WTC11 (cell line): ENCODE measurements at regions not wholly inside any gene's neighbourhood (a gene's known extent, or its start where the extent isn't known, plus 50 kb on each side); places are given as distances from the start of the nearest gene placed in this dataset.

ENCODE experiments used
- ATAC-seq: fragments of 200-7000 bp; cut with Tn5 transposase; 2 replicates; pipeline ENCODE4 v1.10.0; 2021; ENCODE audit warnings: mild to moderate bottlenecking, moderate library complexity
- CTCF ChIA-PET: fragments of 300-600 bp; sonication (Branson Sonifier 250); formaldehyde crosslinking; loops from one replicate; lab custom pipeline; 2021; ENCODE audit warnings: antibody characterized with exemption; lab: Charles Lee
- POLR2A ChIA-PET: fragments of 350-600 bp; sonication (Branson Sonifier 250); formaldehyde crosslinking; loops from one replicate; lab custom pipeline; 2021; ENCODE audit warnings: antibody characterized with exemption; lab: Charles Lee
- DNase-seq: peaks from one replicate; pipeline ENCODE4 v3.0.0; 2021; ENCODE audit warnings: low spot score
- H3K27ac Mint-ChIP-seq: 2 replicates; pipeline ENCODE4 v1.8.0; 2021; ENCODE audit warnings: mixed read lengths
- H3K27me3 Mint-ChIP-seq: 2 replicates; pipeline ENCODE4 v1.8.0; 2021; ENCODE audit warnings: low read depth, mild to moderate bottlenecking, moderate library complexity, mixed read lengths
- H3K36me3 Mint-ChIP-seq: 2 replicates; pipeline ENCODE4 v1.8.0; 2021; ENCODE audit warnings: mixed read lengths
- H3K4me1 Mint-ChIP-seq: 2 replicates; pipeline ENCODE4 v1.8.0; 2022; ENCODE audit warnings: mixed read lengths
- H3K4me3 Mint-ChIP-seq: 2 replicates; pipeline ENCODE4 v1.8.0; 2021; ENCODE audit warnings: mild to moderate bottlenecking, moderate library complexity, mixed read lengths
- H3K9me3 Mint-ChIP-seq: 2 replicates; pipeline ENCODE4 v1.8.0; 2021; ENCODE audit warnings: mixed read lengths
- ATF2 ChIP-seq: sonication (generic); formaldehyde crosslinking; IDR thresholded peaks from 2 replicates; pipeline ENCODE4 v1.8.1; 2022; ENCODE audit warnings: low read depth, missing genetic modification reagents, borderline replicate concordance
- EMX1 ChIP-seq: fragments of 250-450 bp; sonication (Bioruptor Pico); IDR thresholded peaks from 2 replicates; pipeline ENCODE4 v1.8.0; 2021; ENCODE audit warnings: mild to moderate bottlenecking
- ESRRA ChIP-seq: sonication (generic); formaldehyde crosslinking; IDR thresholded peaks from 2 replicates; pipeline ENCODE4 v1.8.1; 2022; ENCODE audit warnings: mild to moderate bottlenecking, missing genetic modification reagents, borderline replicate concordance
- FOXJ3 ChIP-seq: sonication (generic); formaldehyde crosslinking; IDR thresholded peaks from 2 replicates; pipeline ENCODE4 v1.9.0; 2021; ENCODE audit warnings: missing genetic modification reagents, mild to moderate bottlenecking, borderline replicate concordance
- JAZF1 ChIP-seq: fragments of 250-450 bp; sonication (Bioruptor Pico); IDR thresholded peaks from 2 replicates; pipeline ENCODE4 v1.9.0; 2021; ENCODE audit warnings: moderate library complexity, mild to moderate bottlenecking, inconsistent platforms
- KAT7 ChIP-seq: sonication (generic); formaldehyde crosslinking; IDR thresholded peaks from 2 replicates; pipeline ENCODE4 v1.8.1; 2023; ENCODE audit warnings: missing genetic modification reagents, mild to moderate bottlenecking, borderline replicate concordance
- MAX ChIP-seq: sonication (generic); formaldehyde crosslinking; IDR thresholded peaks from 2 replicates; pipeline ENCODE4 v1.8.0; 2022; ENCODE audit warnings: mild to moderate bottlenecking, missing genetic modification reagents
- MYBL2 ChIP-seq: sonication (generic); formaldehyde crosslinking; IDR thresholded peaks from 2 replicates; pipeline ENCODE4 v1.8.1; 2023; ENCODE audit warnings: mild to moderate bottlenecking, moderate library complexity, missing genetic modification reagents
- NFATC4 ChIP-seq: fragments of 250-450 bp; sonication (Bioruptor Pico); IDR thresholded peaks from 2 replicates; pipeline ENCODE4 v1.9.0; 2021; ENCODE audit warnings: mild to moderate bottlenecking
- OVOL2 ChIP-seq: fragments of 250-450 bp; sonication (Bioruptor Pico); IDR thresholded peaks from 2 replicates; pipeline ENCODE4 v1.9.0; 2021; ENCODE audit warnings: mild to moderate bottlenecking, borderline replicate concordance
- PREB ChIP-seq: sonication (generic); formaldehyde crosslinking; IDR thresholded peaks from 2 replicates; pipeline ENCODE4 v1.8.1; 2022; ENCODE audit warnings: mild to moderate bottlenecking, missing genetic modification reagents, moderate library complexity, borderline replicate concordance
- SP1 ChIP-seq: sonication (generic); formaldehyde crosslinking; conservative IDR thresholded peaks from 2 replicates; pipeline ENCODE4 v1.8.1; 2022; ENCODE audit warnings: missing genetic modification reagents
- TP53 ChIP-seq: sonication (generic); formaldehyde crosslinking; IDR thresholded peaks from 2 replicates; pipeline ENCODE4 v1.8.1; 2023; ENCODE audit warnings: mild to moderate bottlenecking, missing genetic modification reagents
- USF2 ChIP-seq: sonication (generic); formaldehyde crosslinking; IDR thresholded peaks from 2 replicates; pipeline ENCODE4 v1.8.1; 2023; ENCODE audit warnings: mild to moderate bottlenecking, missing genetic modification reagents, moderate library complexity
- ZBTB43 ChIP-seq: sonication (generic); formaldehyde crosslinking; IDR thresholded peaks from 2 replicates; pipeline ENCODE4 v1.8.1; 2023; ENCODE audit warnings: mild to moderate bottlenecking, missing genetic modification reagents
- ZNF121 ChIP-seq: sonication (generic); formaldehyde crosslinking; IDR thresholded peaks from 2 replicates; pipeline ENCODE4 v1.8.0; 2023; ENCODE audit warnings: missing genetic modification reagents
- ZNF219 ChIP-seq: sonication (generic); formaldehyde crosslinking; IDR thresholded peaks from 2 replicates; pipeline ENCODE4 v1.8.0; 2023; ENCODE audit warnings: missing genetic modification reagents, mild to moderate bottlenecking, borderline replicate concordance
- ZNF317 ChIP-seq: sonication (generic); formaldehyde crosslinking; IDR thresholded peaks from 2 replicates; pipeline ENCODE4 v1.8.1; 2023; ENCODE audit warnings: low read depth, mild to moderate bottlenecking, moderate library complexity, missing genetic modification reagents, borderline replicate concordance
- ZNF423 ChIP-seq: fragments of 250-450 bp; sonication (Bioruptor Pico); IDR thresholded peaks from 2 replicates; pipeline ENCODE4 v2.1.2; 2022; ENCODE audit warnings: mild to moderate bottlenecking, moderate library complexity

- no peak for TF ChIP-seq OVOL2 (CRISPR knock-in tag)
- no peak for TF ChIP-seq PREB (CRISPR knock-in tag)
- TF ChIP-seq FOXJ3 (CRISPR knock-in tag), result no peak
- TF ChIP-seq USF2 (CRISPR knock-in tag), result no peak
- TF ChIP-seq ZNF317 (CRISPR knock-in tag), result no peak
Measured at GRCh38 chr3:24673596-24673995, 178.9 kb upstream of the THRB start (continued).

- no peaks in the 10 kb centered on the region for H3K9me3 Mint-ChIP-seq
- H3K27ac Mint-ChIP-seq, result no peak overlapping the region
- peak; percentile 92 for ATAC-seq
- H3K4me3 Mint-ChIP-seq, result no peak overlapping the region
- POLR2A ChIA-PET, result no interaction called here
- TF ChIP-seq SP1 (CRISPR knock-in tag), result no peak
- no peak for TF ChIP-seq ZNF423 (CRISPR knock-in tag)
- TF ChIP-seq ESRRA (CRISPR knock-in tag), result no peak
- no peak for TF ChIP-seq JAZF1 (CRISPR knock-in tag)
- TF ChIP-seq MAX, result no peak
- TF ChIP-seq ATF2 (CRISPR knock-in tag), result no peak
- TF ChIP-seq ZBTB43 (CRISPR knock-in tag), result no peak
- TF ChIP-seq NFATC4 (CRISPR knock-in tag), result no peak
- TF ChIP-seq TP53 (CRISPR knock-in tag), result no peak
- no peak for TF ChIP-seq ZNF219
- H3K4me1 Mint-ChIP-seq, result 0 out of 2 replicates have a peak, but pooled peaks cover 4% of the 10 kb centered on the region
- CTCF ChIA-PET, result interaction anchor here (0.5 to 1.2 kb wide), 3 partner anchors 10 to 409 kb away, joined by 3 to 4 read pairs (median 3); no protein-coding TSS in a partner anchor
- DNase-seq, result no peak
- no peaks in the 10 kb centered on the region for H3K36me3 Mint-ChIP-seq
- H3K27me3 Mint-ChIP-seq, result no peaks in the 10 kb centered on the region
Measured at GRCh38 chr3:24674261-24674660, 179.6 kb upstream of the THRB start.

GRCh38 chr3:24678021-24678420 is 183.4 kb upstream of the THRB start:
- no peak for ATAC-seq
- TF ChIP-seq KAT7 (CRISPR knock-in tag), result no peak
- no peak for TF ChIP-seq ZNF121 (CRISPR knock-in tag)
- TF ChIP-seq EMX1, result no peak
- no peak for TF ChIP-seq MYBL2
- no peak for DNase-seq
- Mint-ChIP-seq H3K36me3 (no peaks in the 10 kb centered on the region), H3K4me3 (no peak overlapping the region), H3K4me1 (peaks cover 5% of the 10 kb centered on the region; the same call in 1 of the 2 replicates), H3K27ac (no peak overlapping the region), H3K27me3 (no peaks in the 10 kb centered on the region), H3K9me3 (peaks cover 9% of the 10 kb centered on the region; the same call in 1 of the 2 replicates)
- ChIA-PET CTCF (no interaction called here), POLR2A (no interaction called here)
